HG02943 (cell line): ENCODE measurements at regions not wholly inside any gene's neighbourhood (a gene's known extent, or its start where the extent isn't known, plus 50 kb on each side); places are given as distances from the start of the nearest gene placed in this dataset.

Experiments
- ATAC-seq: cut with Tn5 transposase; IDR thresholded peaks from one replicate; pipeline ENCODE4 v1.9.1; 2021; ENCODE audit warnings: mild to moderate bottlenecking, low read depth, moderate library complexity; ENCODE audit not compliant: unreplicated experiment

DNA sequence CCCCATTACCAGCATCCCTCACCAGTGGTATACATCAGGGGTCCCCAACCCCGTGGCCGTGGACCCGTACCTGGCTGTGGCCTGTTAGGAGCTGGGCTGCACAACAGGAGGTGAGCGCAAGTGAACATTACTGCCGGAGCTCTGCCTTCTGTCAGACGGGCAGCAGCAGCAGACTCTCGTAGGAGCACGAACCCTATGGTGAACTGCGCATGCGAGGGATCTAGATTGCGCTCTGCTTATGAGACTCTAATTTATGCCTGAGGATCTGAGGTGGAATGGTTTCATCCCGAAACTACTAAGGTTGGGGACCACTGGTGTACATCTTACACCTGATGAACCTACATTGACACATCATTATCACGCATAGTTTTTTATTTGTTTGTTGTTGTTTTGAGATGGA is 52.8 kb upstream of the DHX15 start:
- ATAC-seq, result no peak

DNA sequence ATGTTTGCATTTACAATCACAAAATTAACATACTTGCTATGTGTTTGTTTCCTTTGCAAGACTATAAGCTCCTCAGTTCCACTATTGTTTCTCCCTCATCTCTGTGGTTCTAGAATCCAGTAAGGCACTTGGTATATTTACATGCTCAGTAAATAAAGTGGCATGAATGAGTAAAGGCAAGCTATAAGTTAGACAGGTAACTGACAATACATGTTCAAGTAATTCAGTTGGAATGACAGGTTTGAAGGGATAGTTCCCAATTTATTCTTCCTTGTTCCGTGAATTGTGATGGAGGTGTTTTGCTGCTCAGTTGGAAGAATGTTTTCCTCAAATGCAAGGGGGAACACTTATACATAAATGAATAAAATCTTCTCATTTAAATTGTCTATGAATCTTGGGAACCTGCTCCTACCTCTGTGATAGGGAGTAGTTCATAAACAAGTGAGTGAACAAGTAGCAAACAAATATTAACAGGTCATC is 54.1 kb upstream of the DHX15 start:
- ATAC-seq, result no peak

DNA sequence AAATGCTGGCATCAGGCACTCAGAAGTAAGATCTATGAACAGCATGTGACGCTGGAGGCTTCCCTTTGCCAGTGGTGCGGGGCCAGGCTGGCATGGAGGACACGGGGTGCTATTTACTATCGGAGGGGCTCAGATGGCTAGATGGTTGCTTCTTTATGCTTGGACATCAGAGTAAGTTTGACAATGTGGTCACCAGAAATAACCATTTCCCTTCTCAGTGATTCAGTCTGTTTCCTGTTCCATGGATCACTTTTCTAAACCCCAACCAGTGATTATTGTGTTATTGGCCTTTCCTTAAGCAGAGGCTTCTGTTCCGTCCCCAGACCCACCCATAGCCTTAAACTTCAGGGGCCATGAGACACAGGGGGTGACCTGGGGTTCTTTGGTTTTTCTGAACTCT is 55.4 kb upstream of the DHX15 start:
- no peak for ATAC-seq

DNA sequence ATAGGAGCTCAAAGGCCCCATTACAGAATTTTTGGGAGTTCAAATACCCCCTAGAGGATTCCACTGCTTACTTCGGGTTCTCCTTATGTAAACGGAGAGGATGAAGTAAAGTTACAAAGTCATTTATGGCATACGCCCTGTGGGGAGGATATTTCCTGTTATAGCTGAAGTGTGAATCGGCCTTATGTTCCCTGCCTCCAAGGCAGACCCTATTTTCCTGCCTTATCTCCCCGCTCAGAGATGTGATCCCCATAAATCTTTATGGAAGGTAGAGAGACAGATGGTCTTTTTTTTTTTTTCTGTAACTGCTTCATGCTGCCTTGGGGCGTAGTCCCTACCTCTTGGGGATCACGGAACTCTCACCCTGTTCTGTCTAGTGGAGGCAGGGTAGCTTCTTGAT is 56.0 kb upstream of the DHX15 start:
- ATAC-seq, result no peak

DNA sequence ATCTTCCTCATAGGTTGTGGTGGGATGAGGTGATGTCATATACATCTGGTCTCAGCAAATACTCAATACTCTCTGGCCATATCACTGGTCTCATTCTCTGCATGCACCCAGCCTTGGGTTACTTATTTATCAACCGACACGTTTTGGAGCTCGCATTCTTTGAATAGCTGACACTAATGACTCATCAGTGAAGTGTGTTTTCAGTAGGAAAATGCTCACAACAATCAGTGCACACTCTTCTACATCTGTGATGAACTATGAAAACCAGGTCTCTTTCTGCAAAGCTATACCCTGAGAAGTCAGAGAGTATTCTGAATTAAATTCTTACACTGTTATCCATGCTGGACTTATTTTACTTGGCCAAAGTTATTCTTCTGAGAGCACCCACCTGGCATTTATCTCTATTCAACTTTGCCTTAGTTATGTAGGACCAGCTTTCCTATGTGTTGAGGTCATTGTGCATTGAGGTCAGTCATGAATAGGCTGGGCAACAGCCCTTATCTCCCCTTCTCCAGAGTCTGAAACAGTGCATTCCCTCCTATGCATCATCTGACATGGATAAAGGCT is 58.7 kb upstream of the DHX15 start:
- no peak for ATAC-seq

DNA sequence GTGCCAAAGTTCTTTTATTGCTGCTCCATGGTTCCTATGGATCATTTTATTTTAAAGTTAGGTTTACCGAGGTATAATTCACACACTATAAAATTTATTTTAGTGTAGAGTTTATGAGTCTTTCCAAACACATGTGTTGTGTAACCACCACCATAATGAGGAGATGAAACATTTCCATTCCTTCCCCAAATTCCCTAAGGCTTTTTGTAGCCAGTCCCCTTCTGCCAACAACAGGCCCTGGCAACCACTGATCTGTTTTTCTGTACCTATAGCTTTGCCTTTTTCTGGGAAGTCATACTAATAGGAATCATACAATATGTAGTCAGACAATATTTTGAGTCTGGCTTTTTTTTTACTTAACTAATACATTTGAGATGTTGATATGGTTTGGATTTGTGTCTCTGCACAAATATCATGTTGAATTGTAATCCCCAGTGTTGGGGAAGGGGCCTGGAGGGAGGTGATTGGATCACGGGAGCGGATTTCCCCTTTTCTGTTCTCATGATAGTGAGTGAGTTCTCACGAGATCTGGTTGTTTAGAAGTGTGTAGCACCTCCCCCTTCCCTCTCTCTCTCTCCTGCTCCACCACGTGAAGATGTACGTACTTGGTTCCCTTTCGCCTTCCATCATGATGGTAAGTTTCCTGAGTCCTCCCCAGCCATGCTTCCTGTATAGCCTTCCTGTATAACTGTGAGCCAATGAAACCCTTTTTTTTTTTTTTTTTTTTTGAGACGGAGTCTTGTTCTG is 59.6 kb upstream of the DHX15 start:
- no peak for ATAC-seq

DNA sequence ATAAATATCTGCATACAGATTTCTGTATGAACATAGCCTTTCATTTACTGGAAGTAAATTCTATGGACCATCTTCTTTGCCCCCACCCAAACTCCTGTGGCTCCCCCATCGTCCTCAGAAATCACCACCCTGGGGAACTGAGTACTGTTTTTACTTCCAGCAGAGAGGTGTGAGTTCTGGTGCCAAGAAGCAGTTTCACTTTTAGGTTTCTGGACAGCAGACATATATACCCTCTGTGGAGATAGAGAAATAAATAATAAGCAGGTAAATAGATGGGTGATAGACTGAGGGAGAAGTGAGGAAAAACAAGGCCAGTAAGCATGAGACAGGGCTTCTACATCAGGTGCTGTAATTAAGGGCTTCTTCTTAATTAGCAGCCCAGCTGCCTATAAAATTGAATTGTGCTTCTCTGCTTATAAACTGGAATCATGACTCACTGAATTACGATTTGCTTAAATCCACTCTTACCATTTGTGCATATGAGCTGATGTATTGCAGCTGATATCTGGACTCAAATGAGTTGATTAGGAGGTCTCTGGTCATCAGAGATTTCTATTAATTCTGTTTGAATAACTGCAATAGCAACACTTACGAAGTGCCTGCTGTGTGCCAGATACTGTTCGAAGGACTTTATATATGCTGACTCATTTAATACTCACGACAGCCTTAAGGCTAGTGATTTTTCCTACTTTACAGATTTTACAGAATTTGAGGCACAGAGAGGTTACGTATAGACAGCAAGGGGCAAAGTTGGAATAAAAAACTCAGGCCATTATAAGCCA is 60.8 kb upstream of the DHX15 start:
- no peak for ATAC-seq

DNA sequence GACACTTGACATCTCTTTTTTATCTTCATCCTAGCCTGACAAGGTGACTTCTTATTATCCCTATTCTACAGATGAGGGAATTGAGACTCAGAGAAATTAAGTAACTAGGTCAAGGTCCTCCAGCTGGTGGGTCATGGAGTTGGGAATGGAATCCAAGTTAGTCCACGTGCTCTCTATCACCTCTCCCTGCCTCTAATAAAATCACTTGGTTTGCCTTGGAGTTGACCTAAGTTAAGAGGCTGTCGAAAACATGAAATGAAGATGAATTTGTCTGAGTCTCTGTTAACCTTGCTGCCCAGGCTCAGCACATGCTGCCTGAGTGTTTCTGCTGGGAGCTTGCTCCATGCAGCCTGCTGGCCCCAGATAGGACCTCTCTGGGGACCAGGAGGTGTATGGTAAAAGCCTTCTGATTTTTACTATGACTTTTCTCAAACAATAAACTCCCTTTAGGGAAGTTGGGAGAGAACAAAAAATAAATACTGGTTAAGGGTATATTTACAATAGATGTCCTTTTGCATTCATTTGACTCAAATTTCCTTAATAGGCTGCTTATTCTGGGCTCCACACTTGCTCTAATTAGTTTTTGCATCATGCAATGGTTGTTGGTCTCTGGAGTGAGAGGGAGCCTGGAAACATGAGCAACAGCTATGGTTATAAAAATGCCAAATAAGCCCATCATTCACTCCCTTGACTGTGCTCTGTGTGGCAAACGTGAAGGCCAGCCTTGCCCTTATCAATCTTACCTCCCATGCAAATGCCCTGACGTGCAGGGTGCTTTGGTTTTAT is 61.6 kb upstream of the DHX15 start:
- ATAC-seq, result no peak

DNA sequence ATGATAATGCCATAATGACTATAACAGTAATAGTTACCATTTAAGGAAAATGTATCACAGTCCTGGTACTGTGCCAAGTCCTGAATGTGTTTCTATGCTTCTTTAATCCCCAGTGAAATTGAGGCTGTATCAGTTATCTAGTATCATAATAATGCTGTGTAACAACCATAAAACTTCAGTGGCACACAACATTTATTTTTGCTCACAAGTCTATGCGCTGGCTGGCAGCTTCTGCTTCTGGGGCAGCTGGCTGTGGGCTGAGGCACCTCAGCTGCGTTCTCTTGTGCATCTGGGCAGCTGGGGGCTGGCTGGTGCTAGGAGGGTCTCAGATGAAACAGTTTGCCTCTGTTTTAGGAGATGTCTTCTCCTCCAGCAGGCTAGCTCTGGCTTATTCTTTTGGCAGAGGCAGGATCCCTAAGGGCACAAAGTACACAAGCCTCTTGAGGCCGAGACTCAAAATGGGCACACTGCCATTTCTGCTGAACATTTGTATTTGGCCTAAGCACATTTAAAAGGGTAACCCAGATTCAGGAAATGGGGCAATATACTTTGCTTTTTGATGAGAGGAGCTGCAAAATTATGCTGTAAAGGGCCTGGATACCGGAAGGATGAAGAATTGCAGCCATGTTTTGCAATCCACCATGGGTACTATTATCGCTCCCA is 62.6 kb upstream of the DHX15 start:
- no peak for ATAC-seq

DNA sequence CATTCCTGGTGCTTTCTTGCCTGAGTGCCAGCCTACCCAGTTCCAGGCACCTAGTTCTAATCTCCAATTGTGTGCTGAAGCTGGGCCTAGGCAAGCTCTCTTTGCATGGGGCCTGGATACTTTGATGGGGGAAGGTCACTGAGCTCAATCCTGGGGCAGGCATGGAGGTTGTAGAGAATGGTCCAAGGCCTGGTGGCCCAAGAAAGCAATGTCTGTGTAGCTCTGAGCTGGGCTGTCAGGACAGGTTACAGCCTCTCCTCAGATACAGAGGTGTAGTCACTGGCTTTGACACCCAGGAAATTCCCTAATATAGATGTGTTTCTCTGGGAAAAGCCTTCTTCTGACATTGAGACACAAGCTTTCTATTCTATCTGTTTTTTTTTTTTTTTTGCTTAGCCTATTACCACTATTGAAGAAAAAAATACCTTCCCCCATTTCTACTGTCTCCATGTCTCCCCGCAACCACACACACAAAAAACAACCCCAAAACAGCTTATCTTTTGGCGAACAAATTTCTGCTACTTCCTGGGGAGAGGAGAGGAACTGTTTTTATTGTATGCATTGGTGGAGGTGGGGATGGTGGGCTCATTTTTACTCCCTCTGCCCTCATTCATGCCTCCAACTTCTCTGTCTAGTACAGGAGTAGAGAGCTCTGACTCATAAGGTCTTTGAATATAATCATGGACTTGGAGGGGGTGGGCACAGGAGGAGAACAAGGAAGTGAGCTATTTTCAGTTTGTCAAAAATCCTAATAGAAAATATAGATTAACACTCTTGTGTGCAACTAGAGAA is 66.7 kb upstream of the DHX15 start:
- ATAC-seq, result no peak

DNA sequence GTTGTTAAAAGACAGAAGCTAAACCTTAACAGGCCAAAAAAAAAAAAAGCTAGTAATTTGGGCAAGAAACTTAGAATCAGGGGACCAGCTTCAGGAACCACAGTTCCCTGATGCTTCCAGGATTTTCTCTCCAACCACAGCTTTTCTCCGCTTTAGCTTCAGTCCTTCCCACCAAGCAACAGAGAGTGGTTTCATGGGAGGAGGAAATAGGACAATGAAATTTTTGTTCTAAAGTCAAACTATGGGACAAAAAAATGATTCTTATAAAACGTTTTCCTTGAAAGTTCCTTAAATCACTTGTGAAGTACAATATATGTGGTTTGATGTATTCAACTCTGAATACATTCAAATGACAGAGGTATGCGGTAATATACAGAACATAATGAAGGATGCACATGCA is 71.0 kb upstream of the DHX15 start:
- no peak for ATAC-seq

DNA sequence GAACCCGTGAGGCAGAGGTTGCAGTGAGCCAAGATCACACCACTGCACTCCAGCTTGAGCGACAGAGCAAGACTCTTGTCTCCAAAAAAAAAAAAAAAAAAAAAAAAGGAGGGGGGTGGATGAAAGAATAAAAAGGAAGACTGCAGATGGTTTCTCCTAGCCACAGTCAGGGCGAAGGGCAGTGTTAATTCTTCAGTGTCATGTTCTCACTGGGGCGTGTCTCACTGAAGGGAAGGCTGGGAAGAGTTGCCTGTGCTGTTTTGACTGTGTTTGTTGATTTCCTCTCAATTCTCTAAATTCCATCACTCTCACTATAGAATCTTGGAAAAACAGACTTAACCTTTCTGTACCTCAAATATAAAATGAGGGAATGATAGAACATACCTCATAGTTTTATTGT is 71.6 kb upstream of the DHX15 start:
- no peak for ATAC-seq

DNA sequence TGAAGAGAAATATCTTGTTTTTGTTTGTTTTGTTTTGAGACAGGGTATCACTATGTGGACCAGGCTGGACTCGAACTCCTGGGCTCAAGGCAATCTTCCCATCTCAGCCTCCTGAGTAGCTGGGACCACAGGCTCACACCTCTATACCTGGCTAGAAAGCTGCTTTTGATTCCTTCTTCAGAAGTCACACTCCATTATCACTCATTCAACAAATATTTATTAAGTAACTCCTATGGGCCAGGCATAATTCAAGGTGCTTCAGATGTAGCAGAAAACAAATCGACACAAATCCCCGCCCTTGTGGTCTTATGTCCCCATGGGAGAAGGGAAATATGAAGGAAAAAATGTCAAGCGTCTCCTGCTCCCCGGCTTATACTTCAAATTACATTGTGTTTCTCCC is 72.6 kb upstream of the DHX15 start:
- ATAC-seq, result no peak

DNA sequence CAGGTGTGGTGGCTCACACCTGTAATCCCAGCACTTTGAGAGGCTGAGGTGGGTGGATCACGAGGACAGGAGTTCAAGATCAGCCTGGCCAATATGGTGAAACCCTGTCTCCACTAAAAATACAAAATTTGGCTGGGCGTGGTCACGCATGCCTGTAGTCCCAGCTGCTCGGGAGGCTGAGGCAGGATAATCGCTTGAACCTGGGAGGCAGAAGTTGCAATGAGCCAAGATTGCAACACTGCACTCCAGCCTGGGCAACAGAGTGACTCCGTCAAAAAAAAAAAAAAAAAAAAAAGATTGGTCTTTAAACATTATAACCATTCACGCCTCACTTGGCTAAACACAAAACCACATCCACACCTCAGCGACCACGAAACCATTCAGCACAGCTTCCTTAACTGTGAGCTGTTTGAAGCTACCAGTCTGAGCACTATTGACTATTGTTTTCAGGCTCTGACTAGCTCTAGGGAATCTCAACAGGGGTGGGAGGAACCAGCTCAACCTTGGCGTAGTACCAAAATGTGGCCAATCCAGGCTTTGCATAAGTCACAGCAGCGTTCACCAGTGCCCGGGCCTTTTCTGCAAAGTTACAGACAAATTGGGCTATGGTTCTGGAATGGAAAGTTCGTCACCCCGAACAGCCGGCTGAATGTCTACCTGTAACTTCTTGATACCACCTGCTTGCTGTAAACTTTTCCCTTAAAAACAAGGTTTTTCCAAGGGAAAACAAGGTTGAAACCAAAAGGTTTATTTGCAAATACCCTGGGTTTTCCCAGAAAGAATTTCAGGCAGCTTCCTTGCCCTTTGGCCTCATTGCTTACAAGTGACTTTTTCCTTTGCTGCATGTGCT is 73.6 kb upstream of the DHX15 start:
- ATAC-seq, result peak; percentile 74

DNA sequence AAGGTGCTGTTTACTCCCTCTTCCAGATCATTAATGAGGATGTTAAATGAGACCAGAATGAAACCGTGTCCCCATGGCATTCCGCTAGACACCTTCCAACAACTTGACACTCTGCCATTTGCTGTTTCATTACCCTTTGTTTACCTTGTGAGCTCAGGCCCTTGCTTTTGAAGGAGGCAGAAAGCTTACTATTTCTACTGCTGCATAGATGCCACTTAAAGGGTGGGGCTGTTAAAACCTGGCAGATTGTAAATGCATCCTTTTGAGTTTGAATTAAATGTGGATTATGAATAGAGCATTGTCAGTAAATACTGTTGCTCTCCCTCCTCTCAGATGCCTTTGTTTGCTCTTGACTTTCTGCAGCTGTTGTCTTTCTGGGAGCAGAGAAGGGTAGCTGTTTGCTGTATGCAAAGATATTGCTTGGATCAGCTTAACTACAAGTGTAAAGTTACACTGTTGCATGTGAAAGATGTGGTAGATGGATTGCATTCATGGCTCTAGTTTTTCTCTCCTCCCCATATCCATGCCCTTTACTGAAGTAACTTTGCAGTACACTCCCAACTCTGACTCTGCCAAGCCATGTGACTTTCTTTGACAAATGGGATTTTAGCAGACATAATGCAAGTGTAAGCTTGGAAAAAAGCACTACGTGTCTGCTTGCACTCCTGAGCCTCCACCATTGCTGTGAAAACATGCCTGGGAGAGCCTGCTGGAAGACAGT is 75.0 kb upstream of the DHX15 start:
- no peak for ATAC-seq

DNA sequence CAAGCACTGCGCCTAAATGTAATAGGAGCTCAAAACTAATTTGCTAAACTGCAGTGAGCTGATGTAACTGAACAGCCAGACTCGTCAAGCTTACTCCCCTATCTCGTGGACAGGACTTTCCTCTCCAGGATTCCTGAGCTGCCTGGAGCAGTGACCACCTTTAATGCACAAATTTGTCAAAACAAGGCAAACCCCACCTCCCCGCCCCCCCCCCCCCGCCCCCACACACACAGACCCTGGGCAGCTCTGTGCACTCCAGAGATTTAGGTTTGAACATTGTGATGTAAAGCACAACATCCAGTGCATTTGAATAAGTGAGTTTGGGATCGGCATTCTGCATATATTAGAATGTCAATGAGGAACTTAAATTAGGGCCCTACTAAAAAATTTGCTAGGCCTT is 77.7 kb upstream of the DHX15 start:
- no peak for ATAC-seq

DNA sequence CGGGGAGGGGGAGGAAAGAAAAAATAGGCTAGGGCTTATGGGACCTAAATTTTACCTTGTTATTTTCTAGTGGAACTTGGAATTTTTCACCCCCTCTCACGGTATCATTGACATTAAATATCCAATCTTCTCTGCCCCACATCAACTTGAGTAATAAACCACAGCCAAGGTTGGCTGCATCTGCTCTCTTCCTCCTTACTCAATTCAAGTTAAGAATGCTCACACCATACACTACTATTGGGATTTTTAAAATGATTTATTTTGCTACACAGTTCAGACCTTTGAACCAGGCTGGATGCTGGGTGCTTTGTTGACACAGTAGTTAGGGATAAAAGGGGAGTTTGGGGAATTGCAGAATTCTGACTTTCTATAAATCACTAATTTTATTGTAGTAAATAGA is 78.2 kb upstream of the DHX15 start:
- ATAC-seq, result no peak

DNA sequence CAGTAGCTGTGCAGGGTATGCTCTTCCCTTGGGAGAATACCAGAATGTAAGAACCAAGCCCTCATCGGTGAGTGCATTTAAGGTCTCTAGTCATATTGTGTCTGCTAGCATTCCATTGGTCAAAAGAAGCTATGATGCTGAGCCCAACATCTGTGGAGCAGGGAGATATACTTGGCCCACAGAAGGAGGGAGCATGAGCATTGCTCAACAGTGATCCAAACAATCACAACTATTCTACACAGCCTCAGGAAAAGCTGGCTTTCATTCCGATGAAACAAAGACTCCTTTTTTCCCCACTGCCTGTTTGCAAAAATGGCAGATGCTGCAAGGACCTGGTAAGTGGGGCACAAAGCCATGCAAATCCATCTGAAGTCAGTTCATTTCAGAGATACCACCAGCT is 80.6 kb upstream of the DHX15 start:
- no peak for ATAC-seq
